Hematopoietic multipotent progenitor cell treated with erythropoietin and hydrocortisone succinate and interleukin-3 and kit ligand, for 17 days (in vitro differentiated cells): ENCODE measurements at regions not wholly inside any gene's neighbourhood (a gene's known extent, or its start where the extent isn't known, plus 50 kb on each side); places are given as distances from the start of the nearest gene placed in this dataset.
"Not testable (repeated sequence)": the region's sequence is repeated elsewhere in the genome, so short reads cannot be mapped to it uniquely, and the experiment has no call there.

Experiments used
- DNase-seq: peaks from one replicate; pipeline ENCODE4 v3.0.0-alpha.2; 2015; ENCODE audit warnings: low spot score

- DNase-seq, result peak; percentile 14
These were observed 53.9 kb downstream of the OTOR start for GRCh38 chr20:16801919-16802651.

DNA sequence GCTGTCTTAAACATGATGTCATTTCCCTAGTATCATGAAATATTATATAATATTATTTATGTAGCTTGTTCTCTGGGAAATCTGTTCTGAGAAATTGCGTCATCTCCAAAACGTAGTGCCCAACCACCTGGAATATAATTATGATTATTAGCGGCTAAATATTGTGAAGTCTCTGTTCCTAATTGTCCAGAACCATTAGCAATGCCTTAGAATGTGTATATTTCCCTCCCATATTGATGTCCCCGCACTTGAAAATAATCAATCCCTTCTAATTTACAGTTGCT is 54.4 kb downstream of the OTOR start:
- DNase-seq, result no peak

DNA sequence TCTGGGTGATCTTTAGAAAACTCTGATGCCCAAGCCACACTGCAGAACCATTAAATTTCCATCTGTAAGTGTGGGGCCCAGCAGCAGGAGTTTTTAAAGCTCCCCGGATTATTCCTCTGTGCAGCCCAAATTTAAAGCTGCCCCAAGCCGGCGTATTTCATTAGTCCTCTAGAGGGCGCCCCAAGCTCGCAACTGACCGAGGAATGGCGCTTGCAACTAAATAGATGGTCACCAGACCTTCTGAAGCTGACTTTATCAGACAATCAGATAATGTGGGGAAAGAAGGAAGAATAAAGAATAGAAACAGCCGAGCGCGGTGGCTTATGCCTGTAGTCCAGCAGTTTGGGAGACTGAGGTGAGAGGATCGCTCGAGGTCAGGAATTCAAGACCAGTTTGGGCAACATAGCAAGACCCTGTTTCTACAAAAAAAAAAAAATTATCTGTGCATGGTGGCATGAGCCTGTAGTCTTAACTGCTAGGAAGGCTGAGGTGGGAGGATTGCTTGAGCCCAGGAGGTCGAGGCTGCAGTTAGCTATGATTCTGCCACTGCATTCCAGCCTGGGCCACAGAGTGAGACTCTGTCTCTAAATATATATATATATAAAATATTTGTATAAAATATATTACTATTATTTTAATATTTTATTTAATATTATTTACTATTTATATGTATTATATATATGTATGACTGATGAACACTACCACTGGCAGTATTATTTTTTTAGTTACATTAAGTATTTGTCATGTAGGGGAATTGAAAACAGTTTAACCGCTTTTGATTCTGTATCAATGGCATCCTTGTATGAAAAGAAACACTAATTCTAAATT is 56.0 kb downstream of the OTOR start:
- DNase-seq, result peak; percentile 20

DNA sequence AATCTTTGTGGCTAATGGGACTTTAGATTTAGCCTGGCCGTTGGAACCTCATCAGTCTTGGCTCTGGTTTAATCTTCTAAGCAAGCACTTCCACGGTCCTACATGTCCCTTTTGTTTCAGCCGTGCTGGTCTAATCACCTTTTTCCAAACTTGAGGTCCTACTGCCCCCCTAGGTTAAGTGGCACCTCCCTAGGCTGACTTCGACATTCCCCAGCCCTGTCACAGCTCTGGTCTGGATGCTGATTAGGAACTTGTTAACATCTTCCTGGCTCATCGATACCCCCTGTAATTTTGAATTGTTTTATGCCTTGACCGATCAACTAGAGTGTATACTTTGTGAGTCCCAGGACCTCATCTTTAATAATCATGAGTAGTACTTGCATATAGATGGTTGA is 56.6 kb downstream of the OTOR start:
- DNase-seq, result no peak

DNA sequence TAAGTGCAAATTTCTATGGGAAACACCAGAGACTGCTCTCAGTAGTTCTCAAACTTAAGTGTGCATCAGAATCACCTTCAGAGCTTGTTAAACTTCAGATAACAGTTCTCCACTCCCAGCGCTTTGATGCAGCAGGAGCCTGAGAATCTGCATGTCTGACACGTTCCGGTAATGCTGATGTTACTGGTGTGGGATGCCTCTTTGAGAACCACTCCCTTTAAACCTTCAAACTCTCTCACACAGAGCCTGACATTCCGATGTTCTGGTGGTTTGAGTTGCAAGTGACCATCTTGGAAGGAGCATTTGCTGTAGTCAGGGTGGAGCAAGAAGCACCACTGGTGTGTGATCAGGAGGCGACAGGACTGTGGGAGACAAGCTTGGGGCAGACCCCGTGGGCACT is 57.9 kb downstream of the OTOR start:
- DNase-seq, result no peak

- no peak for DNase-seq
These were observed 58.7 kb downstream of the OTOR start for GRCh38 chr20:16806886-16807285.

DNA sequence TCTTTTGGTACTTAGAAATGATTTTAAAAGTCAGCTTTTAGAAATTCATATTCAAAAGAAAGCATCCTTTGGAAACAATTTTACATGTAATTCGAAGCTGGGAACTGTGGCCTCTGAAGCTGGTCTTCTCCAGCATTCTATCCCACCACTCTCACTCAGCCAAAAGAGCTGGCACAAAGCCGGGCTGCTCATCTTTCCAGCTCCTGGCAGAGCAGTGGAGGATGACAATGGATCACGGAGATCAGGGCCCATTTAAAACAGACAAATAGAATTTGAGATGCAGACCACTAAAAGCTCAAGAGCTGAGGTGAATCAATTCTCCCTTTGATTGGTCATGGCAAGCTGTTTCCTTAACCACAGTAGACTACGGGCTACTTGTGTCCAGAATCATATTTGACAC is 60.6 kb downstream of the OTOR start:
- DNase-seq, result no peak

DNA sequence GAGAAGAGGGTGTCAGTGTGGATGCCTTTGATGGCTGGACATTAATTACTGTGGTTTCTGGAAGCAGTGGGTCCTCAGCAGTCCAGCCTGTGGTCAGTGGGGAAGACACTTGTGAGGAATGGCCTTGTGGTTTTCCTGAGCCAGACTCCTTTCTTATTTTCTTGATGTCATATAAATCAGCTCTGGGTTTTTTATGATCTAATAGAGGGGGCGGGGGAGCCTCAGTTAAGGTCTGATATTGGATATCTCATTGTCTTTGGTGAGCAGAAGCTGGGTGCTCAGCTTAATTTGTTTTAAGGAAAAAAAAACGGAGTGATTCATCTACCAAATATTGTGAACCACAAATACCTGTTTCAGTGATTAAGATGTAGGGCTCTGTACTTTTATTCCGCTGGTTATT is 62.1 kb downstream of the OTOR start:
- DNase-seq, result no peak

GRCh38 chr20:16816192-16816591 is 68.0 kb downstream of the OTOR start:
- no peak for DNase-seq

- DNase-seq, result no peak
These were observed 71.3 kb downstream of the OTOR start for GRCh38 chr20:16819483-16819882.

DNA sequence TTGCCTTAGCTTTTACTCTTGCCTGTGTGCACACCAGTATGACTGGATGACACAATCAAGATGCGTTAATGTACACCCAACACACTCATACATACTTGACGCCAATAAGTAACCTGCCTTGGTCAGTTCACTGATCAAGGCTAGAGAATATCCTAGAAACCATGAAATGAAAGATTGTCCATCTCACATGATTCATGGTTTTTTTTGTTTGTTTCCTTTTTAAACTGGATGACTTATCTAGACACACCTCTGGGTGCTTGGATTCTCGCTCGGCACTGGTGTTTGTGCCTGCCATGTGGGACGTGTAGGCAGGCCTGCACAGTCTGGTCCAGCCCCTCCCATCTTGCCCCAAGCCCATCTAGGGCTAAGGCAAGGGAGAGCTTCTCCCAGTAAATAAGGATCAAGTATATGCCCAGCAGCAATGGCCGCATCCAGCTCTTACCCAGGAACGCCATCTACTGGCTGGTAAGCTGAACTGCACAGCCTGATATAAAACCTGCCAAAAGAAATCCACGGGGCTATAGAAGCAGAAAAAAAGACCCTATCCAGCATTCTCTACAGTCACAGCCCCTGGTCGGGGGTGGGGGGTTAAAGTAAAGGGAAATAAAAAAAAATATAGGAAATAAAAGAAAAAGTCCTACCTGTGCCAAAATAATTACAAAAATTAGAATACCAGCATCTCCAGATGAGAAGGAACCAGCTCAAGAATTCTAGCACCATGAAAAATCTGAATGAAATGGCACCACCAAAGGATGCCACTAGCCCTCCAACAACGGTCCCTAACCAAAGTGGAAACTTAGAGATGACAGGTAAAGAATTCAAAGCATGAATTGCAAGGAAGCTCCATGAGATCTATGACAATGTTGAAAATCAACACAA is 73.3 kb downstream of the OTOR start:
- DNase-seq, result peak; percentile 42

- no peak for DNase-seq
These were observed 76.5 kb downstream of the OTOR start for GRCh38 chr20:16824664-16825063.

DNA sequence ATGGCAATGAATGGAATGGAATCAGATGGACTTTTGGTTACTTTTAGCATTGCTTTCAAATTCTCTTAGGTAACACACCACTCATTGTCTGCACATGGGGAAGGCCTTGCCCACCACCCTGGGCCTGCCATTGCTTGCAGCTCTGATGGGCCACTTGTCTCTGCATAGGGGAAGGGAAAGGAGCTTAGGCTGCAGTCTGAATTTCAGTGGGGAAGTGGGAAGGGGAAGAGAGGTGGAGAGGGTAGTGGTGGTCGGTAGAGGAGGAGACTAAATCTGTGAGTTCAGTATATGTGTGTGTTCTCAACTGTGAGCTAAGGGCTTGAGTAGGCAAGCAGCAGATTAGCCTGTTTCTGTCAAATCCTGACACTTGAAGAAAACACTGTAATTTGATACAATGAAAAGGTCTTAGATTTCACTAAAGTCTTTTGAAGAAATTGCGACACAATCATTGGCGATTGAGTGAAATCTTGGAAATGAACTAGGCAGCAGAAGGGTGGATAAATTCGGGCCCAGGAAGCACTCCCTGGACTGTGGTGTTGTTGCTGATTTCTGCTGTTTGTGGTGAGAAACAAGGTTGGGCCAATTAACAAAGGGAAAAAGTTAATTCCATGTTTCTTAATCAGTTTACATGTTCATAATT is 80.6 kb downstream of the OTOR start:
- DNase-seq, result no peak

DNA sequence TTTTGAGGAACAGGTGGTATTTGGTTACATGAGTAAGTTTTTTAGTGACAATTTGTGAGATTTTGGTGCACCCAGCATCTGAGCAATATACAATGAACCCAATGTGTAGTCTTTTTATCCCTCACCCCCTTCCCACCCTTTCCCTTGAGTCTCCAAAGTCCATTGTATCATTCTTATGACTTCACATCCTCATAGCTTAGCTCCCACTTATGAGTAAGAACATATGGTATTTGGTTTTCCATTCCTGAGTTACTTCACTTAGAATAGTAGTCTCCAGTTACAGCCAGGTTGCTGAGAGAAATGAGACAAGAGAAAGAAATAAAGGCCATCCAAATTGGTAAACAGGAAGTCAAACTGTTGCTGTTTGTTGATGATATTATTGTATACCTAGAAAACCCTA is 87.5 kb downstream of the OTOR start:
- not testable (repeated sequence) for DNase-seq

DNA sequence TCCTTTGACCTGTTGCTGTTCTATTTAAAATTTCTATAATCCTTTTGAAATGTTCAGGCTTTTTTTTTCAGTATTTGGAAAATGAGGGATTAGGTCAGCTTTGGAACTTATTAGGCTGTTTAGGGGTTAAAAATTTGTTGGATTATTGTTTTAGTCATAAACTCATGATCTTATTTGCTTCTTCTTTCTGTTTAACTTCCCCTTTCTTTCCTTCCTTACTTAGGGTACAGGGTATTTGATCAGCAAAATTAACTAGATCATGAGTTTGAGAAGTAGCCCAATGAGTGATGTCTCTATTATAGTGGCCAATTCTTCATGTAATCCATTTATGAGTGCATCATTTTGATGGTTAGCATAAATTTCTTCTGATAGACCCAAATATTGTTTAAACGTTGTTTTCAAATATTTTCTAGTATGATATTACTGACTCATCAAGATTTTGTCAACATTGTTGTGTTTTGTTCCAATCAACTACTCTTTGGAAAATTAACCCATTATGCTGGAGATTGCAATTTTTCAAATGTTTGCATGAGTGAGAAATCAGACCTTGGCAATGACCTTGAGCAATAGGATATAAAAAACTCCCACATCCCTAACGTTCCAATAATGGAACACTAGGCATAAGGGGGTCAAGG is 94.4 kb downstream of the OTOR start:
- DNase-seq, result no peak

GRCh38 chr20:16844406-16844805 is 96.2 kb downstream of the OTOR start:
- DNase-seq, result no peak

DNA sequence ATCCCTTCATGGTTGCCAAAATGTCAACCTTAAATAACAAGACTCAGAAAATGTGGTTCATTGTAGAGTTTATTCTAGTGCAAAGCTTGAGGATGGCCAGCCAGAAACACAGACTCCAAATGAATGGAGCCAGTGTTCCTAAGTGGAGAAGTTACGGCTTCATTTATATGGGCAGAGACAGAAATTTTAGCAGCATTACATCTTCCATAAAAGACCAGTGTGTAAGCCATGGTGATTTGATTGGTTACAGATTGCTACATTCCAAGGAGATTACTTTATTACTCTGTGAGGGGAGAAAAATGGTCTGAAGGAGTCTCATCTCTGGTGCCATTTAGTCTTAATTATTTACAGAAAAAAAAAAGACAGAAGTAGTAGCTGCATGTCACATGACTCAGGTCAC is 97.8 kb downstream of the OTOR start:
- DNase-seq, result no peak

DNA sequence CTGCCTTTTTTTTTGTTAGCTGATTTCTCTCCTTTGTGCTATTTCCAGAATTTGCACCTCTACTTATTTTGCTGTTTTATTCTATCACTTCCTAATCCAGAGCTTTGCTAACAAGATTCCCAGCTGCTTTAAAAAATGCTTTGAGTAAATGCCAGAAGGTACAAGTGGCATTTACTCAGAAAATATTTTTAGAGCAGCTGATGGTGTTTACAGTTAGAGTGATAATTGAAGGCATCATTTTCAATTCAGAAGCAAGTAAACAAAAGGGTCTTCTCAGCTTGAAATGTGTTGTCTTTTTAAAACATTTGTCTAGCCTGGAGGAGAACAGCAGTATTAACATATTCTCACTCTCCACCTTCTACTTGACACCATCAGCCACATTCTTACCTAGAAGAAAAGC is 99.9 kb downstream of the OTOR start:
- DNase-seq, result no peak

DNA sequence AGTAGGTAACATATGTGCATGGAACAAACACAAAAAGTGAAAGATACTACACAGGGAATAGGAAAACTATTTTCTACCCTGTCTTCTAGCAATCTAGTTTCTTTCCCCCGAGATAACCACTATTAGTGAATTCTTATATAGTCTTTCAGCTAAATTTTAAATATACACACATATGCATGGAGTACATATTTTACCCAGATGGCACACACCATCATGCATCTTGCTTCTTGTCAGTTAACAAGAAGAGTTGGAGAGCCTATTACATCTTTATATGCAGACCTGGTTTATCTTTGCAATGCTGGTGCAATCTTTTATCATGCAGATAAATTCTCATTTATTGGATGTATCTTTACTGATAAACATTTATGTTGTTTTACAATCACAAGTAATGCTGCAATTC is 100.4 kb downstream of the OTOR start:
- no peak for DNase-seq

GRCh38 chr20:16860914-16861313 is 112.8 kb downstream of the OTOR start:
- DNase-seq, result no peak

DNA sequence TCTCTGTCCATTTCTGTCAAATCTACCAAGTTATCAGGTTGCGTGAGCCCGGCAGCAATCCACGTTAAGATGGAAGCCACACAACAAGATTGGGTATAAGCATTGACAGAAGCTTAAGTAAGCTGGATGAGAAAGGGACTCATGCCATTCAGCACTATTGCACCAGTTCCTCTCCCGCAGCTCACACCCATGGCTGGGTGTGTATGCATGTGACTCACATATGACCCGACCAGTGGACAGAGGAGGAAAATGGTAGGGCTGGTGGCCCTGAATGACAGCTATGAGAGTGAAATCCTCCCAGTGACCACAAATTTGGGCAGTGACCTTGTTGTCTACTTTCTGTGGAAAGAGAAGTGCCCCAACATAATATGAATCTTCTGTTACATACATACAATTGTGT is 113.5 kb downstream of the OTOR start:
- DNase-seq, result no peak

DNA sequence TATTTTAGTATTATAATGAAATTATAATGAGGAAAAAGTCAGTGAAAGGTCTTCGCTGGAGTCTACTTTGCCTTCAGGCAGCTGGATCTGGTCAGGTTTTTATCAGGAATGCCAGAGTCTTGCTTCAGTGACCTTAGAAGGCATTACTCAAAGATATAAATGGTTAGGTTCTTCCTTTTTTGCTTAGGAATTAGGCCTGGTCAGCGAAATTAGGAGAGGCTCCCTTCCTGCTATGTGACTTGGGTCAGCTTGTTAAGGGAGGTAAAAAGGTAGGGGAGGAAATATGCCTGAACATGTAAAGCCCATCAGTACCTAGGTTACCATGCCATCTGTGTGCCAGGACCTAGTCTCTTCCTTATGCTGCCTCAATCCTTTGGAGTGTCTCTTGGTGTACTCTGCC is 115.1 kb downstream of the OTOR start:
- no peak for DNase-seq
